GM20000 (cell line): ENCODE measurements at regions not wholly inside any gene's neighbourhood (a gene's known extent, or its start where the extent isn't known, plus 50 kb on each side); places are given as distances from the start of the nearest gene placed in this dataset.

Source experiments
- DNase-seq: peaks from one replicate; pipeline ENCODE4 v3.0.0; 2012; ENCODE audit warnings: low spot score
- CTCF ChIP-seq: IDR thresholded peaks from 2 replicates; pipeline ENCODE4 v1.5.1; 2012; ENCODE audit warnings: mild to moderate bottlenecking, control low read depth; ENCODE audit errors: extremely low read depth, missing control alignments

GRCh38 chr16:87063543-87063942 lies 253.6 kb downstream of the C16orf95 start:
- DNase-seq = no peak
- TF ChIP-seq CTCF = no peak

- peak; percentile 8 for DNase-seq
- TF ChIP-seq CTCF = no peak
Observed at GRCh38 chr16:87064731-87065445, 252.3 kb downstream of the C16orf95 start.

- DNase-seq = peak; percentile 42
- TF ChIP-seq CTCF = no peak
Observed at GRCh38 chr16:87065446-87066132, 251.6 kb downstream of the C16orf95 start.

- no peak for TF ChIP-seq CTCF
- DNase-seq = no peak
Observed at GRCh38 chr16:87066133-87067002, 250.8 kb downstream of the C16orf95 start.

GRCh38 chr16:87067003-87067556 lies 250.1 kb downstream of the C16orf95 start:
- no peak for DNase-seq
- no peak for TF ChIP-seq CTCF

- TF ChIP-seq CTCF = no peak
- DNase-seq = no peak
Observed at GRCh38 chr16:87067836-87068761, 249.1 kb downstream of the C16orf95 start.
